Endothelial cell of umbilical vein (primary cell): ENCODE measurements at regions not wholly inside any gene's neighbourhood (a gene's known extent, or its start where the extent isn't known, plus 50 kb on each side); places are given as distances from the start of the nearest gene placed in this dataset.

Experiments used
- BruUV-seq: library from RNA; stranded (reverse); fragments of 400-500 nt; replicated peaks from 2 replicates; lab custom pipeline; 2021; lab: Mats Ljungman, UMichigan
- CTCF ChIA-PET: fragments of 300-600, 350-600 bp; sonication (Branson Sonifier 250); formaldehyde crosslinking; loops from one replicate; lab custom pipeline; 2021; ENCODE audit warnings: antibody characterized with exemption, inconsistent platforms; lab: Charles Lee
- POLR2A ChIA-PET: fragments of 300-600, 350-600 bp; sonication (Branson Sonifier 250); formaldehyde crosslinking; loops from one replicate; lab custom pipeline; 2021; ENCODE audit warnings: antibody characterized with exemption, inconsistent platforms; lab: Charles Lee
- DNase-seq: peaks from one replicate; pipeline ENCODE4 v3.0.0-alpha.2; 2011; ENCODE audit warnings: low read depth, low spot score
- FAIRE-seq: peaks from 2 replicates; lab custom pipeline; 2011; peaks lifted over from hg19 to GRCh38; lab: Jason Lieb, UNC
- H2AFZ ChIP-seq: 2 replicates; pipeline ENCODE4 v1.6.0; 2012; ENCODE audit warnings: low read depth, low read length, control low read depth, inconsistent platforms
- H3K27ac ChIP-seq: 2 replicates; pipeline ENCODE4 v1.5.1; 2011; ENCODE audit warnings: low read depth, mild to moderate bottlenecking, control low read depth, low read length, moderate library complexity; ENCODE audit not compliant: insufficient read depth
- H3K27me3 ChIP-seq, 2 experiments: 2 replicates each; pipeline versions ENCODE4 v1.6.0 to v1.6.1; 2011; ENCODE audit warnings: low read length in 2 of 2, mixed read lengths in 1 of 2; ENCODE audit not compliant: control insufficient read depth in 2 of 2, insufficient read depth in 2 of 2
- H3K36me3 ChIP-seq, 2 experiments: 2 replicates in 1 of 2; 3 replicates in 1 of 2; pipeline ENCODE4 v1.5.1; 2011; ENCODE audit warnings: low read length in 2 of 2, mild to moderate bottlenecking in 1 of 2, moderate library complexity in 1 of 2; ENCODE audit not compliant: control insufficient read depth in 2 of 2, insufficient read depth in 2 of 2; ENCODE audit errors: extremely low read depth in 1 of 2
- H3K4me1 ChIP-seq: 3 replicates; pipeline ENCODE4 v1.5.1; 2011; ENCODE audit warnings: mild to moderate bottlenecking, low read length; ENCODE audit not compliant: control insufficient read depth, insufficient read depth; ENCODE audit errors: extremely low read depth
- H3K4me2 ChIP-seq: 2 replicates; pipeline ENCODE4 v1.6.1; 2011; ENCODE audit warnings: low read length, control low read depth, mixed read lengths; ENCODE audit not compliant: insufficient read depth
- H3K4me3 ChIP-seq, 3 experiments: fragments of 200-600 bp in 1 of 3; sonication (generic), shearing (Covaris generic) in 1 of 3; replicated peaks in 1 of 3; 2 replicates each; pipeline ENCODE4 v1.5.1; 2011 to 2016; ENCODE audit warnings: control low read depth in 3 of 3, low read length in 3 of 3, mild to moderate bottlenecking in 2 of 3, inconsistent platforms in 1 of 3, low read depth in 1 of 3, moderate library complexity in 1 of 3; ENCODE audit not compliant: insufficient read depth in 1 of 3
- H3K79me2 ChIP-seq: 2 replicates; pipeline ENCODE4 v1.6.0; 2012; ENCODE audit warnings: low read length, inconsistent platforms; ENCODE audit not compliant: control insufficient read depth, insufficient read depth
- H3K9ac ChIP-seq: replicated peaks from 2 replicates; pipeline ENCODE3; 2011; ENCODE audit warnings: low read length, control low read depth; ENCODE audit not compliant: insufficient read depth; ENCODE audit errors: extremely low read depth
- H3K9me1 ChIP-seq: replicated peaks from 3 replicates; pipeline ENCODE4 v1.6.0; 2011; ENCODE audit warnings: mild to moderate bottlenecking, low read length; ENCODE audit not compliant: control insufficient read depth, insufficient read depth; ENCODE audit errors: extremely low read depth
- H3K9me3 ChIP-seq: replicated peaks from 2 replicates; pipeline ENCODE4 v1.5.1; 2012; ENCODE audit warnings: low read length, inconsistent platforms; ENCODE audit not compliant: control insufficient read depth, insufficient read depth
- H4K20me1 ChIP-seq: replicated peaks from 2 replicates; pipeline ENCODE3; 2011; ENCODE audit warnings: mild to moderate bottlenecking, low read length; ENCODE audit not compliant: control insufficient read depth, insufficient read depth; ENCODE audit errors: extremely low read depth
- CTCF ChIP-seq, 2 donors: IDR thresholded peaks; 1 replicate in 1 of 2; 2 replicates in 1 of 2; pipeline ENCODE4 v1.5.1; 2011; ENCODE audit warnings: low read length in 2 of 2, mild to moderate bottlenecking in 2 of 2, moderate library complexity in 2 of 2, control low read depth in 1 of 2, inconsistent platforms in 1 of 2, low read depth in 1 of 2; ENCODE audit not compliant: insufficient read depth in 1 of 2; ENCODE audit errors: extremely low read depth in 1 of 2
- EZH2 ChIP-seq: IDR thresholded peaks from 2 replicates; pipeline ENCODE4 v1.6.1; 2012; ENCODE audit warnings: borderline replicate concordance, low read depth, mild to moderate bottlenecking, moderate library complexity, low read length, inconsistent platforms; ENCODE audit not compliant: severe bottlenecking
- FOS ChIP-seq: IDR thresholded peaks from 2 replicates; pipeline ENCODE4 v1.6.1; 2011; ENCODE audit warnings: mild to moderate bottlenecking, low read length, moderate library complexity, borderline replicate concordance; ENCODE audit not compliant: insufficient read depth
- GATA2 ChIP-seq: IDR thresholded peaks from 2 replicates; pipeline ENCODE4 v1.7.0; 2011; ENCODE audit warnings: low read depth, mild to moderate bottlenecking, moderate library complexity, mixed read lengths, low read length; ENCODE audit not compliant: insufficient read length, insufficient read depth
- JUN ChIP-seq: IDR thresholded peaks from 2 replicates; pipeline ENCODE4 v1.6.1; 2011; ENCODE audit warnings: borderline replicate concordance, low read depth; ENCODE audit not compliant: insufficient read length, insufficient read depth
- MAX ChIP-seq: IDR thresholded peaks from 2 replicates; pipeline ENCODE4 v1.6.1; 2011; ENCODE audit not compliant: insufficient read depth, insufficient read length
- MYC ChIP-seq: IDR thresholded peaks from one replicate; pipeline ENCODE4 v1.6.1; 2011; ENCODE audit warnings: mild to moderate bottlenecking, low read depth, low read length
- POLR2A ChIP-seq: IDR thresholded peaks from 2 replicates; pipeline ENCODE4 v1.6.1; 2012; ENCODE audit warnings: low read depth, mild to moderate bottlenecking, control low read depth, low read length
- POLR2AphosphoS5 ChIP-seq: IDR thresholded peaks from 2 replicates; pipeline ENCODE4 v1.6.1; 2012; ENCODE audit warnings: low read depth, mild to moderate bottlenecking, control low read depth, low read length, moderate library complexity; ENCODE audit not compliant: insufficient read depth
- dilution Hi-C: fragments of 300-500 bp; cut with MboI; formaldehyde crosslinking; loops from one replicate; pipeline ENCODE4 v1.15.0; 2019; ENCODE audit warnings: low sequenced_read_pairs; ENCODE audit not compliant: extremely low pct_ligation_motif_present
- intact Hi-C: fragments of 100-400 bp; cut with micrococcal nuclease; formaldehyde crosslinking; loops from one replicate; pipeline ENCODE4 v1.10.0; 2022

- no peaks in the 10 kb centered on the region for H3K4me1 ChIP-seq
- ChIA-PET POLR2A (no interaction called here), CTCF (no interaction called here)
- FAIRE-seq = no peak
- dilution Hi-C loops = no loop called here
- BruUV-seq = no TSS peak
- H3K9me1 ChIP-seq = no peaks in the 10 kb centered on the region
- no peak overlapping the region for H3K9ac ChIP-seq
- no peaks in the 10 kb centered on the region for H4K20me1 ChIP-seq
- H3K27me3 ChIP-seq = no peaks in the 10 kb centered on the region
- no peaks in the 10 kb centered on the region for H3K79me2 ChIP-seq
- DNase-seq = no peak
- no peaks in the 10 kb centered on the region for H3K36me3 ChIP-seq
- no peak for TF ChIP-seq POLR2AphosphoS5
- TF ChIP-seq POLR2A = no peak
- TF ChIP-seq GATA2 = no peak
- no peak for TF ChIP-seq JUN
- no peak overlapping the region for H3K27ac ChIP-seq
- H2AFZ ChIP-seq = no peak overlapping the region
- H3K4me2 ChIP-seq = no peak overlapping the region
- no peaks in the 10 kb centered on the region for H3K9me3 ChIP-seq
- intact Hi-C loops = no loop called here
- no peak overlapping the region for H3K4me3 ChIP-seq
These were observed 1007.7 kb upstream of the SEMA6D start for GRCh38 chr15:46709460-46710083.

GRCh38 chr15:46710401-46710960, 1006.8 kb upstream of the SEMA6D start:
- no TSS peak for BruUV-seq
- H3K9me1 ChIP-seq = no peaks in the 10 kb centered on the region
- no peaks in the 10 kb centered on the region for H3K79me2 ChIP-seq
- H3K9ac ChIP-seq = no peak overlapping the region
- ChIA-PET POLR2A (no interaction called here), CTCF (no interaction called here)
- no peak overlapping the region for H3K4me2 ChIP-seq
- no peaks in the 10 kb centered on the region for H4K20me1 ChIP-seq
- H3K4me1 ChIP-seq = no peaks in the 10 kb centered on the region
- H2AFZ ChIP-seq = no peak overlapping the region
- H3K9me3 ChIP-seq = no peaks in the 10 kb centered on the region
- TF ChIP-seq JUN (no peak), POLR2A (no peak), GATA2 (no peak), EZH2 (no peak), FOS (no peak), CTCF (IDR thresholded peaks at IDR 0.05; ENCODE audit: extremely low read depth in 1 of 2, insufficient read depth in 1 of 2, low read depth in 1 of 2, low read length in 2 of 2) (no peak), POLR2AphosphoS5 (no peak), MAX (no peak), MYC (no peak)
- dilution Hi-C loops (no loop called here), intact Hi-C loops (no loop called here)
- no peaks in the 10 kb centered on the region for H3K27me3 ChIP-seq
- DNase-seq (no peak), FAIRE-seq (no peak)
- H3K27ac ChIP-seq = no peak overlapping the region
- H3K36me3 ChIP-seq = no peaks in the 10 kb centered on the region
- H3K4me3 ChIP-seq = no peak overlapping the region
